ENCODE measurements at regions not wholly inside any gene's neighbourhood (a gene's known extent, or its start where the extent isn't known, plus 50 kb on each side); places are given as distances from the start of the nearest gene placed in this dataset.

- TF ChIP-seq CTCF (IDR thresholded peaks at IDR 0.05) (no peak), POLR2A (IDR thresholded peaks at IDR 0.05) (no peak)
Observed at GRCh38 chrX:39211501-39211900, 410.2 kb downstream of the MID1IP1 start.

Data from transverse colon (tissue), 3 donors.